ENCODE measurements at regions not wholly inside any gene's neighbourhood (a gene's known extent, or its start where the extent isn't known, plus 50 kb on each side); places are given as distances from the start of the nearest gene placed in this dataset.

- TF ChIP-seq CTCF (IDR thresholded peaks at IDR 0.05) (no peak), POLR2A (IDR thresholded peaks at IDR 0.05) (no peak)
Measured at GRCh38 chr2:129354631-129355030, 624.8 kb upstream of the RAB6C start.

Measured in thyroid gland (tissue), 4 donors.